ENCODE measurements at regions not wholly inside any gene's neighbourhood (a gene's known extent, or its start where the extent isn't known, plus 50 kb on each side); places are given as distances from the start of the nearest gene placed in this dataset.

- no peak overlapping the region for H3K4me2 ChIP-seq (ENCODE audit: low read depth, low read length)
- no peak overlapping the region for H3K4me3 ChIP-seq (replicated peaks in 1 of 3; ENCODE audit: insufficient read depth in 1 of 3, low read depth in 2 of 3, low read length in 3 of 3)
- intact Hi-C loops (cut with micrococcal nuclease; ENCODE audit: unreplicated experiment) (no loop called here), in situ Hi-C loops (cut with HindIII; ENCODE audit: extremely low pct_ligation_motif_present, low pct_unique_long_range_greater_than_20kb) (no loop called here)
- H3K79me2 ChIP-seq (ENCODE audit: insufficient read depth, low read length): no peaks in the 10 kb centered on the region
- 0% methylated on average over 3 of the region's 3 CpGs for WGBS (ENCODE audit: low lambda C conversion rate)
- no peaks in the 10 kb centered on the region for H3K4me1 ChIP-seq (ENCODE audit: insufficient read depth, low read length)
- H3K36me3 ChIP-seq (replicated peaks in 1 of 2; ENCODE audit: control insufficient read depth in 1 of 2, insufficient read depth in 2 of 2, low read length in 2 of 2): no peaks in the 10 kb centered on the region
- no TSS peak for BruUV-seq (replicated peaks)
- TF ChIP-seq ZNF556 (CRISPR knock-in tag; IDR thresholded peaks at IDR 0.05; ENCODE audit: borderline replicate concordance): no peak
- no peak for TF ChIP-seq ARID4A (CRISPR knock-in tag; IDR thresholded peaks at IDR 0.05; ENCODE audit: borderline replicate concordance)
- no peak for TF ChIP-seq ZNF724P (CRISPR knock-in tag; IDR thresholded peaks at IDR 0.05; ENCODE audit: borderline replicate concordance)
- TF ChIP-seq RXRB (CRISPR knock-in tag; IDR thresholded peaks at IDR 0.05; ENCODE audit: borderline replicate concordance): no peak
- no peak for TF ChIP-seq SKI (IDR thresholded peaks at IDR 0.05; ENCODE audit: partially characterized antibody)
- TF ChIP-seq ZNF138 (CRISPR knock-in tag; IDR thresholded peaks at IDR 0.05; ENCODE audit: low read depth): no peak
- no peak for TF ChIP-seq ZNF44 (CRISPR knock-in tag; IDR thresholded peaks at IDR 0.05)
- no peak for TF ChIP-seq CEBPB (IDR thresholded peaks at IDR 0.05; ENCODE audit: borderline replicate concordance, low read depth, low read length)
- TF ChIP-seq ZNF383 (CRISPR knock-in tag; IDR thresholded peaks at IDR 0.05; ENCODE audit: borderline replicate concordance): no peak
- TF ChIP-seq RNF2 (conservative IDR thresholded peaks at IDR 0.05; ENCODE audit: low read depth): no peak
- TF ChIP-seq HNRNPUL1 (IDR thresholded peaks at IDR 0.05; ENCODE audit: low read depth, low read length): no peak
- no peaks in the 10 kb centered on the region for H3K27me3 ChIP-seq (ENCODE audit: control insufficient read depth in 1 of 2, insufficient read depth in 2 of 2, low read length in 2 of 2)
- ATAC-seq (no peak), FAIRE-seq (no peak), DNase-seq (ENCODE audit: low spot score) (no peak)
- H3K27ac ChIP-seq (ENCODE audit: extremely low read length, insufficient read depth, low read length): no peak overlapping the region
- H3K9me3 ChIP-seq (ENCODE audit: low read length): no peaks in the 10 kb centered on the region
- H2AFZ ChIP-seq (ENCODE audit: low read length): no peak overlapping the region
- ChIA-PET POLR2A (no interaction called here), CTCF (ENCODE audit: low intra/inter-chr PET ratio, low total read pairs) (no interaction called here)
- no peaks in the 10 kb centered on the region for H4K20me1 ChIP-seq (ENCODE audit: insufficient read depth, low read length)
- H3K9ac ChIP-seq (ENCODE audit: insufficient read depth, low read depth, low read length): no peak overlapping the region
These were observed 216.6 kb downstream of the ZNF33B start for GRCh38 chr10:42421812-42422211.
